ENCODE measurements at regions not wholly inside any gene's neighbourhood (a gene's known extent, or its start where the extent isn't known, plus 50 kb on each side); places are given as distances from the start of the nearest gene placed in this dataset.

DNA sequence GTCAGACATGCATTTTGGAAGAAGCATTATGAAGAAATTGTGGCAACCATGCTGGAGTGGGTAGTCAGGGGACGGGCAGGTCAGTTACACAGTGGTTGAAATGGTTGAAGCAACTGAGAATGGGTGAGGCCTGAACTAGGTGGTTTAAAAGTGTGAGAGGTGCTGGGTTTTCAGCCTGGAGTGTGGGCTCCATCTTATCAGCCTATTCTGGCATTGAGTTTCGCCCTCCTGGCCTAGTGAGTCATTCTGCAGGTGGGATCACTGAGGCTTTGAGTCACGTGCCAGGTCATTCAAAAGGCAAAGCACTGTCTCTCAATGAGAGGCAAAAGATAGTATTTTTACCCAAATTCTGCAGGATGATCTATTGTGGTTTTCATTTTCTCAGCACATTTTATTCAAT lies 181.9 kb upstream of the CHD6 start:
- no peaks in the 10 kb centered on the region for H3K36me3 Mint-ChIP-seq

DNA sequence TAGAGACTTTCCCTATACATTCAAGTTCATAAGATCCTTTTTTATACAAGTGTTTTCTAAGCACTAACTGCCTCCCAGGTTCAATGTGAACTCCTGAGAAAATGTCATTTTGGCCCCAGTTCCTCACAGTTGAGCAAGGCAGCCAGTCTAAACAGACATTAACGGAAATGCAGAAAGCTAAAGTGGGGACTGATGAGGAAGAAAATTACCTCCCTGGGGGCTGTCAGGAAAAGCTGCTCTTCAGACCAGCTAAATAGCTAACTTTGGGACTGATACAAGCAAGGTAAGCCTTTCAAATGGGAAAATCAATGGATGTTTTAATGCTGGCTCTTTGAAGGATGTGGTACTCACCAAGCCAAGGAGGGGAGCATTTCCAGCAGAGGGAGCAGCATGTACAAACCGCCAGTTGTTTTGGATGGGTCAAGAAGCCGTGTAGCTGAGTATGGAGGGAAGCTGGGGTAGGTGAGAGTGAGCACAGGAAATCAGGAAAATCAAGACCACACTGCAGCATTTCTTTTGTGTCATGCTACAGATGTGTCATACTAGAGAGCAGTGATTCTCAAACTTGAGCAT lies 180.8 kb upstream of the CHD6 start:
- no peak overlapping the region for H3K4me3 ChIP-seq (ENCODE audit: low read length)
- intact Hi-C loops (cut with micrococcal nuclease), result no loop called here
- WGBS (ENCODE audit: insufficient coverage), result 70% methylated on average over 3 of the region's 3 CpGs
- no peaks in the 10 kb centered on the region for H3K36me3 ChIP-seq (ENCODE audit: control insufficient read depth, insufficient read depth, low read length)
- ATAC-seq (no peak), DNase-seq (no peak)
- Mint-ChIP-seq H3K4me1 (no peaks in the 10 kb centered on the region), H3K27ac (no peak overlapping the region), H3K9me3 (no peaks in the 10 kb centered on the region), H3K27me3 (ENCODE audit: low read depth in 2 of 2) (no peaks in the 10 kb centered on the region), H3K4me3 (no peak overlapping the region), H3K36me3 (no peaks in the 10 kb centered on the region)
- TF ChIP-seq, protein P1, sequence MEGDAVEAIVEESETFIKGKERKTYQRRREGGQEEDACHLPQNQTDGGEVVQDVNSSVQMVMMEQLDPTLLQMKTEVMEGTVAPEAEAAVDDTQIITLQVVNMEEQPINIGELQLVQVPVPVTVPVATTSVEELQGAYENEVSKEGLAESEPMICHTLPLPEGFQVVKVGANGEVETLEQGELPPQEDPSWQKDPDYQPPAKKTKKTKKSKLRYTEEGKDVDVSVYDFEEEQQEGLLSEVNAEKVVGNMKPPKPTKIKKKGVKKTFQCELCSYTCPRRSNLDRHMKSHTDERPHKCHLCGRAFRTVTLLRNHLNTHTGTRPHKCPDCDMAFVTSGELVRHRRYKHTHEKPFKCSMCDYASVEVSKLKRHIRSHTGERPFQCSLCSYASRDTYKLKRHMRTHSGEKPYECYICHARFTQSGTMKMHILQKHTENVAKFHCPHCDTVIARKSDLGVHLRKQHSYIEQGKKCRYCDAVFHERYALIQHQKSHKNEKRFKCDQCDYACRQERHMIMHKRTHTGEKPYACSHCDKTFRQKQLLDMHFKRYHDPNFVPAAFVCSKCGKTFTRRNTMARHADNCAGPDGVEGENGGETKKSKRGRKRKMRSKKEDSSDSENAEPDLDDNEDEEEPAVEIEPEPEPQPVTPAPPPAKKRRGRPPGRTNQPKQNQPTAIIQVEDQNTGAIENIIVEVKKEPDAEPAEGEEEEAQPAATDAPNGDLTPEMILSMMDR (IDR thresholded peaks at IDR 0.05), result no peak
- no peaks in the 10 kb centered on the region for H3K4me1 ChIP-seq (ENCODE audit: control insufficient read depth, insufficient read depth, low read length)
- no peak overlapping the region for H3K27ac ChIP-seq (ENCODE audit: low read length)
- H3K27me3 ChIP-seq (ENCODE audit: control insufficient read depth, insufficient read depth, low read length), result no peaks in the 10 kb centered on the region
- H3K9me3 ChIP-seq (ENCODE audit: control insufficient read depth, insufficient read depth, low read length), result no peaks in the 10 kb centered on the region

More for the DNA sequence above, 181.9 kb upstream of the CHD6 start:
- ATAC-seq, result no peak
- TF ChIP-seq, protein P1 (IDR thresholded peaks at IDR 0.05), result no peak
- no peak overlapping the region for H3K4me3 Mint-ChIP-seq
- DNase-seq, result no peak
- H3K4me3 ChIP-seq (ENCODE audit: low read length), result no peak overlapping the region
- no peaks in the 10 kb centered on the region for H3K4me1 Mint-ChIP-seq
- no peak overlapping the region for H3K27ac ChIP-seq (ENCODE audit: low read length)
- no peaks in the 10 kb centered on the region for H3K36me3 ChIP-seq (ENCODE audit: control insufficient read depth, insufficient read depth, low read length)
- no peaks in the 10 kb centered on the region for H3K9me3 Mint-ChIP-seq
- no peaks in the 10 kb centered on the region for H3K4me1 ChIP-seq (ENCODE audit: control insufficient read depth, insufficient read depth, low read length)
- H3K27me3 ChIP-seq (ENCODE audit: control insufficient read depth, insufficient read depth, low read length), result no peaks in the 10 kb centered on the region
- 74% methylated on average over 3 of the region's 3 CpGs for WGBS (ENCODE audit: insufficient coverage)
- H3K27me3 Mint-ChIP-seq (ENCODE audit: low read depth in 2 of 2), result no peaks in the 10 kb centered on the region
- no peaks in the 10 kb centered on the region for H3K9me3 ChIP-seq (ENCODE audit: control insufficient read depth, insufficient read depth, low read length)
- intact Hi-C loops (cut with micrococcal nuclease), result no loop called here
- H3K27ac Mint-ChIP-seq, result no peak overlapping the region

DNA sequence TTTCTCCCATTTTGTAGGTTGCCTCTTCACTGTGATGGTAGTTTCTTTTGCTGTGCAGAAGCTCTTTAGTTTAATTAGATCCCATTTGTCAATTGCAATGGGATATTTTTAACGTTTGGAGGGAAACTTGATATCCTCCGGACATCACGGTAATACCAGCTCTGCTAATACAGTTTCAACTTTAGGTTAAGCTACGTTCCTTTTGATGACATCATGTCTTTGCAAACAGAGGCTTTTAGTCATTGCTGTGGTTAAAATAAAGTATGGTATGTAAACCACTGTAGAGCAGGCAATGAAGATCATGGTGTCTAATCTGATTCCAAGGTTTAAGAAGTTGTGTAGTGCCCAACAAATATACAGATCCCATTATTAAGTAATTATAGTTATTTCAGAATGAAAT lies 168.0 kb upstream of the CHD6 start:
- Histone ChIP-seq H3K36me3 (ENCODE audit: control insufficient read depth, insufficient read depth, low read length) (no peaks in the 10 kb centered on the region), H3K27ac (ENCODE audit: low read length) (no peak overlapping the region), H3K27me3 (ENCODE audit: control insufficient read depth, insufficient read depth, low read length) (no peaks in the 10 kb centered on the region), H3K9me3 (ENCODE audit: control insufficient read depth, insufficient read depth, low read length) (no peaks in the 10 kb centered on the region), H3K4me1 (ENCODE audit: control insufficient read depth, insufficient read depth, low read length) (no peaks in the 10 kb centered on the region), H3K4me3 (ENCODE audit: low read length) (no peak overlapping the region)
- no peak for DNase-seq
- TF ChIP-seq, protein P1 (IDR thresholded peaks at IDR 0.05), result no peak
- intact Hi-C loops (cut with micrococcal nuclease), result no loop called here
- peaks cover 0 to 4% of the 10 kb centered on the region in 2 donors for H3K9me3 Mint-ChIP-seq
- ATAC-seq, result no peak
- H3K4me3 Mint-ChIP-seq, result no peak overlapping the region
- no peak overlapping the region for H3K27ac Mint-ChIP-seq
- no peaks in the 10 kb centered on the region for H3K36me3 Mint-ChIP-seq
- H3K27me3 Mint-ChIP-seq (ENCODE audit: low read depth in 2 of 2), result peaks cover 3 to 8% of the 10 kb centered on the region in 2 donors
- WGBS (ENCODE audit: insufficient coverage), result 82% methylated on average over 4 of the region's 4 CpGs
- no peaks in the 10 kb centered on the region for H3K4me1 Mint-ChIP-seq

All from natural killer cell (primary cell).